Tibial artery (tissue), 4 donors: ENCODE measurements at regions not wholly inside any gene's neighbourhood (a gene's known extent, or its start where the extent isn't known, plus 50 kb on each side); places are given as distances from the start of the nearest gene placed in this dataset.
"Not testable (repeated sequence)": the region's sequence is repeated elsewhere in the genome, so short reads cannot be mapped to it uniquely, and the experiment has no call there.

Source experiments
- DNase-seq, 2 donors: peaks; one replicate each; pipeline ENCODE4 v3.0.0-alpha.2; 2019
- H3K27ac ChIP-seq, 2 donors: fragments of 200-600 bp; sonication (generic) in 1 of 2; 1 replicate in 1 of 2; 2 replicates in 1 of 2; pipeline ENCODE4 v1.5.1; 2018 to 2019; ENCODE audit warnings: mild to moderate bottlenecking in 1 of 2
- H3K27me3 ChIP-seq, 2 donors: fragments of 200-600 bp; sonication (generic) in 1 of 2; one replicate each; pipeline versions ENCODE4 v1.5.1 to v1.6.0; 2016 to 2019
- H3K36me3 ChIP-seq, 3 donors: fragments of 200-600 bp; sonication (generic) in 2 of 3; one replicate each; pipeline ENCODE4 v1.5.1; 2016 to 2019; ENCODE audit warnings: mild to moderate bottlenecking in 2 of 3
- H3K4me1 ChIP-seq, 4 donors: fragments of 200-600 bp; sonication (generic) in 2 of 4; 1 replicate in 3 of 4; 2 replicates in 1 of 4; pipeline ENCODE4 v1.5.1; 2016 to 2019
- H3K4me3 ChIP-seq, 2 donors: fragments of 200-600 bp; sonication (generic) in 1 of 2; 1 replicate in 1 of 2; 2 replicates in 1 of 2; pipeline ENCODE4 v1.5.1; 2018 to 2019; ENCODE audit warnings: mild to moderate bottlenecking in 2 of 2
- H3K9me3 ChIP-seq, 3 donors: fragments of 200-600 bp; sonication (generic) in 1 of 3; one replicate each; pipeline ENCODE4 v1.5.1; 2016 to 2019
- intact Hi-C: fragments of 100-400 bp; cut with DNase I; formaldehyde crosslinking; loops from one replicate; pipeline ENCODE4 v1.15.0; 2023; ENCODE audit warnings: low total_unique reads

- H3K27me3 ChIP-seq, H3K4me3 ChIP-seq, H3K36me3 ChIP-seq, H3K27ac ChIP-seq, H3K4me1 ChIP-seq, H3K9me3 ChIP-seq, intact Hi-C loops: not testable (repeated sequence)
- DNase-seq = peak in 1 of 2 donors; percentile 31
Measured at GRCh38 chr5:70510161-70510560, 95.0 kb downstream of the GTF2H2C_2 start.

DNA sequence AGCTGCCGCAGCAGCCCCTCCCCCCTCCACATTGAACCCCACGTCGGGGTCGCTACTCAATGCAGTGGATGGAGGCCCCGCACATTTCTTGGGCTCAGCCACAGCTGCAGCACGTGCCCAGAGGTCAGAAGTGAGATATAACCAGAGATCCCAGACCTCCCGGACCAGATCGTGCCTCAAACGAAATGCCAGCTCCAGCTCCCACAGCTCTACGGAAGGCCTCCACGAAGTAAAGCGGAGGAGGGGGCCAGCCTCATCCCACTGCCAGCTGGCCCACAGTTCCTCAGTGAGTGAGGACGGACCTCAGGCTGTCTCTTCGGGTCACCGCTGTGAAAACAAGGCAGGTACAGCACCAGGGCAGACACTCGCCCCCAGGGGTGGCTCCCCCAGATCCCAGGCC lies 95.6 kb downstream of the GTF2H2C_2 start:
- H3K4me1 ChIP-seq, H3K9me3 ChIP-seq, H3K36me3 ChIP-seq, H3K27ac ChIP-seq, H3K4me3 ChIP-seq, H3K27me3 ChIP-seq, intact Hi-C loops: not testable (repeated sequence)
- DNase-seq = peak in 1 of 2 donors; percentile 16
